Brain pericyte (primary cell): ENCODE measurements at regions not wholly inside any gene's neighbourhood (a gene's known extent, or its start where the extent isn't known, plus 50 kb on each side); places are given as distances from the start of the nearest gene placed in this dataset.
"Not testable (repeated sequence)": the region's sequence is repeated elsewhere in the genome, so short reads cannot be mapped to it uniquely, and the experiment has no call there.

ENCODE experiments used
- DNase-seq: peaks from one replicate; pipeline ENCODE4 v3.0.0-alpha.2; 2012; ENCODE audit warnings: low read depth, low spot score

DNA sequence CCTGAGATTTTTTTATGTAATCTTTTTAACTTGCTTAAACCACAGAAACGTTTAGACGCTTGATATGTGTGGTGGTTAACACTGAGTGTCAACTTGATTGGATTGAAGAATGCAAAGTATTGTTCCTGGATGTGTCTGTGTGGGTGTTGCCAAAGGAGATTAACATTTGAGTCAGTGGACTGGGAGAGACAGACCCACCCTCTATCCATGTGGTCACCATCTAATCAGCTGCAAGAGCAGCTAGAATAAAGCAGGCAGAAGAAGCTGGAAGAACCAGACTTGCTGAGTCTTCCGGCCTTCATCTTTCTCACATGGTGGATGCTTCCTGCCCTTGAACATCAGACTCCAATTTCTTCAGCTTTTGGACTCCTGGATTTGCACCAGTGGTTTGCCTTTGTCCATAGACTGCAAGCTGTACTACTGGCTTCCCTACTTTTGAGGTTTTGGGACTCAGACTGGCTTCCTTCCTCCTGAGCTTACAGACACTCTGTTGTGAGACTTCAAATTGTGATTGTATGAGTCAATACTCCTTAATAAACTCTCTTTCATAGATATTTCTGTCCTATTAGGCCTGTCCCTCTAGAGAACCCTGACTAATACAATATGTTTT is 816.0 kb upstream of the CDH9 start:
- no peak for DNase-seq

DNA sequence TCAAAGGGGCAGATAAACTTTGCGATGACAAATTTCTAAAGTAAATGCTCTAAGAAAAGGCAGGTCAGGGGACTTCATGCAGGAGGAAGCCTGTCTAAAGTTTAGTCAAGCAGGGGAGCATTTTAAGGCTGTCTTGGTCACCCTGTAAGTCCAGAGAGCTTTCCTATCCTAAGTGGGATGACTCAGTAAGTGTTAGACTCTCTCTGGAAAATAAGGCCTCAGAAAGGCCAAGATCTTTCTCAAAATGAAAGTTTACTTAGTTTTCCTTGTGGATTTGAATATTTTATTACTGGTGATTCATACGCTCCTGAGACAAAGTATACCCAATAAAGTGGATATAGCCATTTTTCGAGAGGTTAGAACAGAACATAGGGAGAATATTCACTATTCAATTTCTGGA is 806.9 kb upstream of the CDH9 start:
- no peak for DNase-seq

DNA sequence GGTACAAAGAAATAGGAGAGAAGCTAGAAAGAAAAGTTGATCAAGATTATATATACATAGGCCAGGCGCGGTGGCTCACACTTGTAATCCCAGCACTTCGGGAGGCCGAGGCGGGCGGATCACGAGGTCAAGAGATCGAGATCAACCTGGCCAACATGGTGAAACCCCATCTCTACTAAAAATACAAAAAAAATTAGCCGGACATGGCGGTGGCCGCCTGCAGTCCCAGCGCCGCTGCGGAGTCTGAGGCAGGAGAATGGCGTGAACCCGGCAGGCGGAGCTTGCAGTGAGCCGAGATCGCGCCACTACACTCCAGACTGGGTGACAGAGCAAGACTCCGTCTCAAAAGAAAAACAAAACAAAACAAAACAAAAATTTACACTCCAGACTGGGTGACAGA is 798.3 kb upstream of the CDH9 start:
- DNase-seq, result not testable (repeated sequence)

- DNase-seq, result no peak
These were observed 794.5 kb upstream of the CDH9 start for GRCh38 chr5:27832886-27833285.

DNA sequence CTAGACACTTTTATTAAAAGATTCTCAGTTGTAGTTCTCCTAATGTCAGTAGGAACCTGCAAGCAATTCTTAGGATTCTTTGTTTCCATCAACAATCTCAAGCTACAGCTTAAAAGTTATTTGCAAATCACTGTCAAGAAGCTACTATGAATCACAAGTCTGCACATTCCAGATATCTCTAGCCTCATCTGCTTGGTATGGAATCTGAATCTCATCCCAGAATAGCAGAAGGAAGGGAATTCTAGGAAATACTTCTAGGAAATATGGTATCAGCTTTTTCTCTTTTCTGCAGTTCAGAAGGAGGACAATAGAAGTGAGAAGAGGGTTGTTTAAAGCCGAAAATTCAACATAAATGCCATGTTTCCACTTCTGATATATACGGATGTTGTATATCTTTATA is 792.2 kb upstream of the CDH9 start:
- no peak for DNase-seq

GRCh38 chr5:27821681-27822080 is 783.3 kb upstream of the CDH9 start:
- DNase-seq, result no peak

GRCh38 chr5:27818888-27819287 is 780.5 kb upstream of the CDH9 start:
- no peak for DNase-seq

DNA sequence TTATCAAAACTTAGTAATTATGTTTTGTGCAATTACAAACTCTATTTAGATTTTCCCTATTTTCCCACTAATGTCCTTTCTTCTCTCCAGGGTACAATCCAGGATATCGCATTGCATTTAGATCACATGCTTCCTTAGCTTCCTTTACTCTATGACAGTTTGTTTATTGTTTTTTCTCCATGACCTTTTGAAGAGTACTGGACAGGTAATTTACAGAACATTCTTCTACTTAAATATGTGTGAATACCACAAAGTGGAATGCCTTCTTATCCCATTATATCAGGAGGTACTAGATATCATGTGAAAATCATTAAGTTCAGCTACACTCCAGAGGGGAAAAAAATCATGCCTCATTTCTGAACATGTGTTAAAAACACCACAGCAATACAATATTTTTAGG is 776.6 kb upstream of the CDH9 start:
- DNase-seq, result no peak

DNA sequence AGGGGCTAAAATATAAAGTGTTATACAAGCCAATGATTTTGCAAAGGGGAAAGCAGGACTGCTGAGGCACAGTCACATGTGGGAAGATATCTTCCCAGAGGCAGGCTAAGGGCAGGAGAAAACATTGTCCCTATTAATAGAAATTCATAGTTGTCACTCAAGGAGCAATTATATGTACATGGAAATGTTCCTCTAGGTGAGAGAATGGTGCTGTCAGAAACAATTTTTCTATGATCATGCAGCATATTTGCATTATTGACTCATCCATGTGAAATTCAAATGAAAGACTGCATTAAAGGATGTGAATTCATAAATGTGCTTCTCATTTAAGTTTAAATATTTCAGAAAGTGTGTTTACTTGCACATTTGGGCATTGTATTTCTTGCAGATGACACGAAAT is 775.9 kb upstream of the CDH9 start:
- no peak for DNase-seq

GRCh38 chr5:27810458-27810857 is 772.1 kb upstream of the CDH9 start:
- peak; percentile 34 for DNase-seq

- DNase-seq, result no peak
These were observed 758.8 kb upstream of the CDH9 start for GRCh38 chr5:27797220-27797619.

GRCh38 chr5:27788184-27788583 is 749.8 kb upstream of the CDH9 start:
- DNase-seq, result no peak

GRCh38 chr5:27784317-27784716 is 745.9 kb upstream of the CDH9 start:
- no peak for DNase-seq

- no peak for DNase-seq
These were observed 739.7 kb upstream of the CDH9 start for GRCh38 chr5:27778121-27778520.

DNA sequence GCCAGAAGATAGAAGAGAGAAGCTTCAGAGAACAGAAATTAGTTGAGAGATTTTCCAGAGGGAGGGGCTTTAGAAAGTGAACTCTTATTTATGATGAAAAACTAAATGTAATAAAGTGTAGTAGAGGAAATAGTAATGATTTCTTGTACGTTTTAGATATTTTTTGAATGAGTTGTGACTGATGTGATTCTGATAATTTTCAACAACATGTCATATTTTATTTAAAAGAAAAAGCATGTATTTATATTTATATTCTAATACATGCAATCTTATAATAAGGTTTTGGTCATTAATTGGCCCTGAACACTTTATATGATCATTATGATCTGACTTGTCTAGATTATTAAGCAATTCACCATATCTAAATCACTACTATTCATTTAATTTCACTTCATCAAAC is 735.2 kb upstream of the CDH9 start:
- no peak for DNase-seq

GRCh38 chr5:27773166-27773565 is 734.8 kb upstream of the CDH9 start:
- DNase-seq, result peak; percentile 5

DNA sequence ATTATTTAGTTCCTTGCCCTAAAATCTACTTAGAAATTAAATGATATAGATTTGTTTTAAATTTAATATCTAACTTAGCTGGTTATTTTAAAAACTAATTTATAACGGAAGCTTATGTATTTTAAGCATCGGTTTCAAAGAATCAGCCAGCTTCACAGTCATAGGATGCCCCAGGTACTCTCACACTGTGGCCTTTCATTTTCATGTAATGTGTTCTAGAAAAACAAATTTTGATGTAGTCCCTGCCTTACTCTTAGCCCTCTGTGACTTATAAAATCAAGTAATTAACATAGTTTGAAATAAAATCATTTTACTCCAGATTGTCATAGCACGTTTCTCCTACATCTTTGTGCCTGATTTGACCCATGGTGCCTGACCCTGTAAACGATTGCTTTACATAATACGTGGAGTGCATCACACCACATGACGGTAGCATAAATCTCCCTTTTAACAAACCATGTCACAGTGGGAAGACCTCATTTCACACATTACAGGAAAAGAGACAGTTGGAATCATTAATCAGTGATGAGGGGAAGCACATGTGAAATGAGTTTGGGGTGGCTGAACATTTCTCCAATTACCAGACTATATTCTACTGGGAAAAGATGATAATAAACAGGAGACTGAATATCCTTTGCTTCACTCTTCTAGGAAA is 731.5 kb upstream of the CDH9 start:
- no peak for DNase-seq

DNA sequence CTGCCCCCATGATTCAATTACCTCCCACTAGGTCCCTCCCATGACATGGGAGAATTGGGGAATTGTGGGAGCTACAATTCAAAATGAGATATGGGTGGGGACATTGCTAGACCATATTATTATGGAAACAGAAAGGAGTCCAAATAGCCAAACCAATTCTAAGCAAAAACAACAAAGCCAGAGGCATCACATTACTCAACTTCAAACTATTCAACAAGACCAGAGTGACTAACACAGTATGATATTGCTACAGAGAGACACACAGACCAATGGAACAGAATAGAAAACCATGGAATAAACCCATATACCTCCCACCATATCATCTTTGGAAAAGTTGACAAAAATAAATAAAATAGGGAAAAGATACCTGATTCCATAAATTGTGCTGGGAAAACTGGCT is 710.5 kb upstream of the CDH9 start:
- no peak for DNase-seq

DNA sequence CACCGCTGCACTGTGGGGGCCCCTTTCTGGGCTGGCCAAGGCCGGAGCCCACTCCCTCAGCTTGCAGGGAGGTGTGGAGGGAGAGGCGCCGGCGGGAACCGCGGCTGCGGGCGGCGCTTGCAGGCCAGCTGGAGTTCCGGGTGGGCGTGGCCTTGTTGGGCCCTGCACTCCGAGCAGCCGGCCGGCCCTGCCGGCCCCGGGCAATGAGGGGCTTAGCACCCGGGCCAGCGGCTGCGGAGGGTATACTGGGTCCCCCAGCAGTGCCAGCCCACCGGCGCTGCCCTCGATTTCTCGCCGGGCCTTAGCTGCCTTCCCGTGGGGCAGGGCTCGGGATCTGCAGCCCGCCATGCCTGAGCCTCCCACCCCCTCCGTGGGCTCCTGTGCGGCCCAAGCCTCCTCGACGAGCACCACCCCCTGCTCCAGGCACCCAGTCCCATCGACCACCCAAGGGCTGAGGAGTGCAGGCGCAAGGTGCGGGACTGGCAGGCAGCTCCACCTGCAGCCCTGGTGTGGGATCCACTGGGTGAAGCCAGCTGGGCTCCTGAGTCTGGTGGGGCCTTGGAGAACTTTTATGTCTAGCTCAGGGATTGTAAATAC is 705.1 kb upstream of the CDH9 start:
- DNase-seq, result not testable (repeated sequence)

DNA sequence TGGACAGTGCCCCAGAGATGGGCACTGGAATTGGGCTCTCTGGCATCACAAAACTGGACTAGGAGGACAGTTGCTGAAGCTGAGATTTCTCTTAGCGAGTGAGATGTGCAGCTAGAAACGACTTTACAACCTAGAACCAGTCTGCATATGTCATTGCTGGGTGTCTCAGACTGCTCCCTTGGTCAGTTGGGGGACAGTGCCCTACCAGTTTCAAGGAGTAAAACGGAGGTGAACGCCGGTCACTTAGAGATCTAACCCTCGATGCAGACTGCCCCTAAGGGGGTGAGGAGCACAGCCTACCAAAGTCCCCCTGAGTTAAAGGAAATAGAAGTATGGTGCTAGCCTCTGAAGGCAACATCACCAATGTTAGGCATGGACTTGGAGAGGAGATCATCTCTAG is 704.4 kb upstream of the CDH9 start:
- DNase-seq, result no peak

DNA sequence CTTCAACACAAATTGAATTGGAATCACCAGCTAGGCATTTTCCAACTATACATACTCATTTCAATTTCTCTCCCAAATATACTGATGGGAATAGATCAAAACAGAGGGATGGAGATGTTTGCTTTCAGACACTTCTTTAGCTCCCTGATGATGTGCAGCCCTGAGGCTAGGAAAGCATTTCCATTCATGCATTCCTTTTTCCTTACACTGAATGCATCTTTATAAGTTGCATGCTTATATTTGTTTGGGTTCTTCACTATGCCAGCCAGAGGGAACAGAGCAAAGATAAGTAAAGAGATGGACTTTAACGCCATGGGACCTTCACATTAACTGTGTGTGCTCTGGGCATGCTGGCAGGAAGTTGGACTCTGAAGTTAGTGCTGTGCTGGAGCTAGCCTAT is 696.5 kb upstream of the CDH9 start:
- no peak for DNase-seq

DNA sequence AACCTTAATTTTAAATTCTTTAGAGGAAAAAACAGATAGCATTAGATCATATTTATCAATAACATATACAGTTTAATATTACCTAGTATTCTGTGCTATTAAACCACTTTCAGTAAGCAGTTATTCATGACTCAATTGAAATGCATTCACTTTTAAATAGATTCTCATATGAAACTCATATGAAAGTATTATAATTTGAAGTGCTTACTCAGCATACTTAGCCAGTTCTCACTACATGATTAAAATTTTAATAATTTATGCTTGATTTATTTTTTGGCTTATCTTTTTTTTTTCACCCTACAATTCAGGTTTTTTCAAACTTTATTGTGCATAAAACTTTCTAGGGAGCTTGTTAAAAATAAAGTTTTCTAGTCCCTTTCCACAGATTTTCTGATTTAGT is 694.9 kb upstream of the CDH9 start:
- no peak for DNase-seq

- no peak for DNase-seq
These were observed 688.9 kb upstream of the CDH9 start for GRCh38 chr5:27727254-27727653.
